Caco-2 (cell line): ENCODE measurements at regions not wholly inside any gene's neighbourhood (a gene's known extent, or its start where the extent isn't known, plus 50 kb on each side); places are given as distances from the start of the nearest gene placed in this dataset.

Source experiments
- BruUV-seq: library from RNA; stranded (reverse); fragments of 400-500 nt; replicated peaks from 2 replicates; lab custom pipeline; 2021; lab: Mats Ljungman, UMichigan
- CTCF ChIA-PET: fragments of 300-600 bp; sonication (Branson Sonifier 250); formaldehyde crosslinking; loops from one replicate; lab custom pipeline; 2022; ENCODE audit warnings: antibody characterized with exemption; lab: Charles Lee
- POLR2A ChIA-PET: fragments of 300-600 bp; sonication (Branson Sonifier 250); formaldehyde crosslinking; loops from one replicate; lab custom pipeline; 2022; ENCODE audit warnings: antibody characterized with exemption; lab: Charles Lee
- DNase-seq, 2 experiments: peaks; one replicate each; pipeline versions ENCODE4 v3.0.0 to v3.0.0-alpha.2; 2020 to 2022
- H3K27me3 ChIP-seq: replicated peaks from 2 replicates; pipeline ENCODE4 v1.6.0; 2011; ENCODE audit warnings: low read length; ENCODE audit not compliant: control insufficient read depth, insufficient read depth
- H3K36me3 ChIP-seq: 2 replicates; pipeline ENCODE4 v1.5.1; 2011; ENCODE audit warnings: low read length; ENCODE audit not compliant: control insufficient read depth, insufficient read depth
- H3K4me1 ChIP-seq: fragments of 250-450 bp; sonication (Bioruptor Pico); 2 replicates; pipeline ENCODE4 v1.5.1; 2020; ENCODE audit warnings: mild to moderate bottlenecking
- H3K4me3 ChIP-seq: 2 replicates; pipeline ENCODE4 v1.5.1; 2011; ENCODE audit warnings: low read depth, mild to moderate bottlenecking, control low read depth, low read length
- H3K9me3 ChIP-seq: fragments of 250-450 bp; sonication (Bioruptor Pico); 2 replicates; pipeline ENCODE4 v1.5.1; 2020; ENCODE audit warnings: mild to moderate bottlenecking, moderate library complexity
- H3K27ac Mint-ChIP-seq: one replicate; pipeline ENCODE4 v1.8.0; 2022; ENCODE audit warnings: mixed read lengths; ENCODE audit not compliant: unreplicated experiment
- H3K27me3 Mint-ChIP-seq: one replicate; pipeline ENCODE4 v1.8.0; 2022; ENCODE audit warnings: mixed read lengths; ENCODE audit not compliant: insufficient read depth, unreplicated experiment
- H3K36me3 Mint-ChIP-seq: one replicate; pipeline ENCODE4 v1.8.0; 2022; ENCODE audit warnings: mild to moderate bottlenecking, mixed read lengths; ENCODE audit not compliant: insufficient read depth, unreplicated experiment
- H3K4me1 Mint-ChIP-seq: one replicate; pipeline ENCODE4 v1.8.0; 2022; ENCODE audit warnings: low read depth, mixed read lengths; ENCODE audit not compliant: unreplicated experiment
- H3K4me3 Mint-ChIP-seq: one replicate; pipeline ENCODE4 v1.8.0; 2022; ENCODE audit warnings: mild to moderate bottlenecking, moderate library complexity, mixed read lengths; ENCODE audit not compliant: unreplicated experiment
- H3K9me3 Mint-ChIP-seq: one replicate; pipeline ENCODE4 v1.8.0; 2022; ENCODE audit warnings: mixed read lengths; ENCODE audit not compliant: unreplicated experiment
- CTCF ChIP-seq, 2 experiments: fragments of 200-600 bp in 1 of 2; IDR thresholded peaks; 1 replicate in 1 of 2; 2 replicates in 1 of 2; pipeline versions ENCODE4 v1.5.1 to v1.8.0; 2011 to 2022; ENCODE audit warnings: antibody characterized with exemption in 1 of 2, control low read depth in 1 of 2, inconsistent platforms in 1 of 2, low read depth in 1 of 2, low read length in 1 of 2, mild to moderate bottlenecking in 1 of 2, moderate library complexity in 1 of 2; ENCODE audit not compliant: insufficient read depth in 1 of 2, severe bottlenecking in 1 of 2, unreplicated experiment in 1 of 2
- intact Hi-C: fragments of 100-400 bp; cut with micrococcal nuclease; formaldehyde crosslinking; loops from one replicate; pipeline ENCODE4 v1.10.0; 2022; ENCODE audit not compliant: unreplicated experiment

GRCh38 chr12:76226397-76226796 lies 121.8 kb downstream of the BBS10 start:
- CTCF ChIA-PET, result no interaction called here

GRCh38 chr12:76223869-76224268 lies 124.3 kb downstream of the BBS10 start:
- ChIA-PET CTCF (no interaction called here), POLR2A (no interaction called here)
- Mint-ChIP-seq H3K4me3 (no peak overlapping the region), H3K4me1 (no peaks in the 10 kb centered on the region), H3K36me3 (no peaks in the 10 kb centered on the region), H3K27me3 (no peaks in the 10 kb centered on the region), H3K9me3 (no peaks in the 10 kb centered on the region), H3K27ac (no peak overlapping the region)
- H3K9me3 ChIP-seq, result no peaks in the 10 kb centered on the region
- no peak for TF ChIP-seq CTCF (IDR thresholded peaks at IDR 0.05; ENCODE audit: insufficient read depth in 1 of 2, low read depth in 1 of 2, low read length in 1 of 2, severe bottlenecking in 1 of 2, unreplicated experiment in 1 of 2)
- H3K4me1 ChIP-seq, result peaks cover 14% of the 10 kb centered on the region
- no peak for DNase-seq
- intact Hi-C loops, result no loop called here
- no peaks in the 10 kb centered on the region for H3K27me3 ChIP-seq
- BruUV-seq, result no TSS peak
- no peak overlapping the region for H3K4me3 ChIP-seq
- H3K36me3 ChIP-seq, result no peaks in the 10 kb centered on the region

More at GRCh38 chr12:76226397-76226796, 121.8 kb downstream of the BBS10 start:
- H3K4me1 Mint-ChIP-seq, result no peaks in the 10 kb centered on the region
- no peaks in the 10 kb centered on the region for H3K36me3 ChIP-seq
- H3K4me3 Mint-ChIP-seq, result no peak overlapping the region
- intact Hi-C loops, result no loop called here
- no TSS peak for BruUV-seq
- no peak for TF ChIP-seq CTCF (IDR thresholded peaks at IDR 0.05; ENCODE audit: insufficient read depth in 1 of 2, low read depth in 1 of 2, low read length in 1 of 2, severe bottlenecking in 1 of 2, unreplicated experiment in 1 of 2)
- H3K36me3 Mint-ChIP-seq, result no peaks in the 10 kb centered on the region
- H3K4me1 ChIP-seq, result no peaks in the 10 kb centered on the region
- POLR2A ChIA-PET, result no interaction called here
- H3K4me3 ChIP-seq, result no peak overlapping the region
- no peaks in the 10 kb centered on the region for H3K27me3 ChIP-seq
- DNase-seq, result no peak
- peaks cover 3% of the 10 kb centered on the region for H3K9me3 Mint-ChIP-seq
- no peak overlapping the region for H3K27ac Mint-ChIP-seq
- H3K27me3 Mint-ChIP-seq, result no peaks in the 10 kb centered on the region
- H3K9me3 ChIP-seq, result no peaks in the 10 kb centered on the region

GRCh38 chr12:76220980-76221379 lies 127.2 kb downstream of the BBS10 start:
- Histone ChIP-seq H3K4me1 (peaks cover 14% of the 10 kb centered on the region), H3K9me3 (no peaks in the 10 kb centered on the region), H3K27me3 (no peaks in the 10 kb centered on the region), H3K36me3 (no peaks in the 10 kb centered on the region), H3K4me3 (no peak overlapping the region)
- no peak overlapping the region for H3K4me3 Mint-ChIP-seq
- intact Hi-C loops, result no loop called here
- no peak for DNase-seq
- H3K27ac Mint-ChIP-seq, result no peak overlapping the region
- POLR2A ChIA-PET, result no interaction called here
- no TSS peak for BruUV-seq
- CTCF ChIA-PET, result no interaction called here
- TF ChIP-seq CTCF (IDR thresholded peaks at IDR 0.05; ENCODE audit: insufficient read depth in 1 of 2, low read depth in 1 of 2, low read length in 1 of 2, severe bottlenecking in 1 of 2, unreplicated experiment in 1 of 2), result no peak
- no peaks in the 10 kb centered on the region for H3K9me3 Mint-ChIP-seq
- H3K4me1 Mint-ChIP-seq, result no peaks in the 10 kb centered on the region
- no peaks in the 10 kb centered on the region for H3K36me3 Mint-ChIP-seq
- no peaks in the 10 kb centered on the region for H3K27me3 Mint-ChIP-seq
